Rectal smooth muscle tissue (tissue), 1 donor: ENCODE measurements at regions not wholly inside any gene's neighbourhood (a gene's known extent, or its start where the extent isn't known, plus 50 kb on each side); places are given as distances from the start of the nearest gene placed in this dataset.
"Not testable (repeated sequence)": the region's sequence is repeated elsewhere in the genome, so short reads cannot be mapped to it uniquely, and the experiment has no call there.

Source experiments
- H3K27ac ChIP-seq: one replicate; pipeline ENCODE4 v1.7.0; 2013; ENCODE audit warnings: low read depth, low read length, inconsistent platforms
- H3K27me3 ChIP-seq: one replicate; pipeline ENCODE4 v1.7.0; 2013; ENCODE audit warnings: low read length; ENCODE audit not compliant: control insufficient read depth, insufficient read depth
- H3K36me3 ChIP-seq: one replicate; pipeline ENCODE4 v1.7.0; 2013; ENCODE audit warnings: low read length; ENCODE audit not compliant: control insufficient read depth, insufficient read depth
- H3K4me1 ChIP-seq: one replicate; pipeline ENCODE4 v1.7.0; 2013; ENCODE audit warnings: low read length; ENCODE audit not compliant: control insufficient read depth, insufficient read depth
- H3K4me3 ChIP-seq: one replicate; pipeline ENCODE4 v1.7.0; 2013; ENCODE audit warnings: low read length
- H3K9ac ChIP-seq: one replicate; pipeline ENCODE4 v1.7.0; 2013; ENCODE audit warnings: low read length

GRCh38 chr20:40954521-40955165 lies 74.0 kb upstream of the TOP1 start:
- no peaks in the 10 kb centered on the region for H3K4me1 ChIP-seq
- no peak overlapping the region for H3K9ac ChIP-seq
- H3K4me3 ChIP-seq = no peak overlapping the region
- no peaks in the 10 kb centered on the region for H3K36me3 ChIP-seq
- no peak overlapping the region for H3K27ac ChIP-seq
- no peaks in the 10 kb centered on the region for H3K27me3 ChIP-seq

DNA sequence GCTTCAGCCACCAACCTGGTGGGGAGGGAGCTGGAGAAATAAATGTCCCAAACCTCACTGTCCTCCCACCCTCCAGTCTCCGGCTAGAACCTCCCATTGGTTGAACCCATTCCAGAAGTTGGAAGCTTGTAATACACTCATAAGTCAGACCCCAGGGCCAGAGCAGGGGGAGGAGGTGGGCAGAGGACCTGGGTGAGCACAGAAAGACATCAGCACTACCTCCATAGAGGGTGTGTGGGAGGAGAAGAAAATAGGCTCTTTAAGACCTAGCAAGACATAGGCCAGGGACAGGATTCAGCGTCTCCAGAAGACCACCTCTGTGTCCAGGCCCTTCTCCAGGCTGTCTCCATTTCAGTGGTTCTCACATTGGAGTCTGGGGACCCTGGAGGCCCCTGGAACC lies 73.3 kb upstream of the TOP1 start:
- no peaks in the 10 kb centered on the region for H3K4me1 ChIP-seq
- no peaks in the 10 kb centered on the region for H3K36me3 ChIP-seq
- no peak overlapping the region for H3K9ac ChIP-seq
- H3K27me3 ChIP-seq = no peaks in the 10 kb centered on the region
- H3K27ac ChIP-seq = no peak overlapping the region
- no peak overlapping the region for H3K4me3 ChIP-seq

DNA sequence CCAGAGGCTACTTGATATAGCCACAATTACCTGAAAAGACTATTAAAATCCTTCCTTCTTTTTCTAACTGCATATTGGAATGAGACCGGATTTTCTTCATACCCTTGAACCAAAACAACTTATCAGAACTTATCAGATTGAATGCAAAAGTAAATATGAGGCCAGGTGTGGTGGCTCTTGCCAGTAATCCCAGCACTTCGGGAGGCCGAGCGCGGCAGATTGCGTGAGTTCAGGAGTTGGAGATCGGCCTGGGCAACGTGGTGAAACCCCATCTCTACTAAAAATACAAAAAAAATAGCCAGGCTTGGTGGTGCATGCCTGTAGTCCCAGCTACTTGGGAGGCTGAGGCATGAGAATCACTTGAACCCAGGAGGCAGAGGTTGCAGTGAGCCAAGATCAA lies 72.8 kb upstream of the TOP1 start:
- not testable (repeated sequence) for H3K9ac ChIP-seq, H3K27me3 ChIP-seq, H3K27ac ChIP-seq, H3K4me1 ChIP-seq, H3K36me3 ChIP-seq, H3K4me3 ChIP-seq

- Histone ChIP-seq H3K36me3 (no peaks in the 10 kb centered on the region), H3K27ac (no peak overlapping the region), H3K27me3 (no peaks in the 10 kb centered on the region)
Observed at GRCh38 chr20:40956542-40957264, 71.9 kb upstream of the TOP1 start.

DNA sequence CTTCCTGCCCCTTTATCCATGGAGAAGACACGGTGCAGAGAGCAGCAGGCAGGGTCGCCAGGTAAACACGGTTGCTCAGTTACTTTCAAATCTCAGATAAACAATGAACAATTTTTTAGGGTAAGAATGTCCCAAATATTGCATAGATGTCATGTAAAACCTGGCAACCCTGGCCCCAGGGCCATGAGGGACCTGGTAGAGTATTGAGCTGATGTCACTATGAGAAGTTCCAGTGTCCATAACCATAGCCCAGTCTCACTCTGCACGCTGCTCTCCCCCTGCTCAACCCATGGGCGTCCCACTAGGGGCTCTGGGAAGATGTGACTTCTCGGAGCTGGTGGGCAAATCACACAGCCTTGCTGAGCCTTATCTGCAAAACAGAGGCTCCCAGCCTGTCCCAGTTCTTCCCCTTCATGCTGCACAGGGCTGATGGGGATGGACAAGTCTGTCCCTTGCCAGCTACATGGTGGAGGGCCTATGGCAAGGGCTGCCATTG lies 71.3 kb upstream of the TOP1 start:
- Histone ChIP-seq H3K4me3 (no peak overlapping the region), H3K9ac (no peak overlapping the region), H3K4me1 (no peaks in the 10 kb centered on the region), H3K27ac (no peak overlapping the region), H3K27me3 (no peaks in the 10 kb centered on the region), H3K36me3 (no peaks in the 10 kb centered on the region)

More at GRCh38 chr20:40956542-40957264, 71.9 kb upstream of the TOP1 start:
- H3K4me3 ChIP-seq = no peak overlapping the region
- no peak overlapping the region for H3K9ac ChIP-seq
- no peaks in the 10 kb centered on the region for H3K4me1 ChIP-seq

DNA sequence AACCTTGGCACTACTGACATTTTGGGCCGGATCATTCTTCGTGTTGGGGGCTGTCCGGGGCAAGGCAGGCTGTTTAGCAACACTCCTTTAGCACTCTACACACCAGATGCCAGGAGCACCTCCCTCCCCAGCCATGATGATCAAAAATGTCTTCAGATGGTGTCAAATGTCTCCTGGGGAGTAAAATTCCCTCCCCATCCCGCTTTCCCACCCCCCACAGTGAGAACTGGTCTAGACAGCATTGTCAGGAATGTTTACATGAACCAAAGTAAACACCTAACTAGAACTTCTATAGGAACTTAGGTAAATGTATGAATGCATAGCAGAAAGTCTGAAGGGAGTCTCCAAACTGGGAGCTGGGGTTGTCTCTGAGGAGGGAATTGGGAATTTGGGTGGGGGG lies 70.0 kb upstream of the TOP1 start:
- H3K4me1 ChIP-seq = no peaks in the 10 kb centered on the region
- no peaks in the 10 kb centered on the region for H3K36me3 ChIP-seq
- H3K27ac ChIP-seq = no peak overlapping the region
- no peak overlapping the region for H3K9ac ChIP-seq
- H3K27me3 ChIP-seq = no peaks in the 10 kb centered on the region
- H3K4me3 ChIP-seq = no peak overlapping the region

GRCh38 chr20:40959325-40960092 lies 69.1 kb upstream of the TOP1 start:
- H3K27ac ChIP-seq = no peak overlapping the region
- H3K4me3 ChIP-seq = no peak overlapping the region
- no peaks in the 10 kb centered on the region for H3K4me1 ChIP-seq
- no peak overlapping the region for H3K9ac ChIP-seq
- H3K27me3 ChIP-seq = no peaks in the 10 kb centered on the region
- no peaks in the 10 kb centered on the region for H3K36me3 ChIP-seq

DNA sequence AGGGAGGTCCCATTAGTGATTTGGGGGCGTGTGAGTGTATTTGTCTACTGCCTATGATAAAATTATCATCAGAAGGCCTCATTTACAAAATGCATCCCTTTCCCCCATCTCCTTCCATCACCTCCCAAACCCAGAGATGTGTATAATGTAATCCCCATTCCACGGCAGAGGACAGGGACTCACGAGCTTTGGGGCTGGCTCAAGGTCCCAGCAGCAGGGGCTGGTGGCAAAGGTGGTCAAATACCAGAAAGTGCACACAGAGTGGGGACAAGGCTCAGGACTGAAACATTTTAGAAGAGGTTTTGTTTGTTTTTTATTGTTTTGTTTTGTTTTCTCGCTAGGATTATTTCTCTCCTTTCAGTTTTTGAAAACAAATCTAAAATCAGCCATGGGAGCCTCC lies 68.5 kb upstream of the TOP1 start:
- no peak overlapping the region for H3K9ac ChIP-seq
- H3K4me3 ChIP-seq = no peak overlapping the region
- no peaks in the 10 kb centered on the region for H3K4me1 ChIP-seq
- H3K27me3 ChIP-seq = no peaks in the 10 kb centered on the region
- no peaks in the 10 kb centered on the region for H3K36me3 ChIP-seq
- H3K27ac ChIP-seq = no peak overlapping the region

DNA sequence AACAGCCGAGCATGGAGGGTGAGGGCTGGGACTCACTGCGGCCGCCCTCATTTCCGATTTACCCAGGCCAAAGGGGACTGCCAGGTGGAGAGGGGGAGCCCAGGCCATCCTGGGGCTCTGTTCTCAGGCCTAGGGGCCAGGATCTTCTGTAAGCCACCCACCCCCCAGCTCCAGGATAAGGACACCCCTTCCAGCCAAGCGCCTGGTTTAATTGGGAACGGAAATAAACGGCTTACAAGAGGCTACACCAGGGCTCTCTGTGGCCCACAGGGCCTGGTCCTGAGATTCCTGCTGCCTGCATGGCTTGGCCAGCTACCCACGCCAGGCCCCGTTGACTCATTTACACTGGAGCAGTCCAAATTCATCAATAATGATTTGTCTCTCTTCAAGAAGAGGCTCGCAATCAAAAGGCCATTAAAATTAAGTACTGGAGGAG lies 68.1 kb upstream of the TOP1 start:
- Histone ChIP-seq H3K27me3 (no peaks in the 10 kb centered on the region), H3K9ac (no peak overlapping the region), H3K36me3 (no peaks in the 10 kb centered on the region), H3K4me3 (no peak overlapping the region), H3K4me1 (no peaks in the 10 kb centered on the region), H3K27ac (no peak overlapping the region)

DNA sequence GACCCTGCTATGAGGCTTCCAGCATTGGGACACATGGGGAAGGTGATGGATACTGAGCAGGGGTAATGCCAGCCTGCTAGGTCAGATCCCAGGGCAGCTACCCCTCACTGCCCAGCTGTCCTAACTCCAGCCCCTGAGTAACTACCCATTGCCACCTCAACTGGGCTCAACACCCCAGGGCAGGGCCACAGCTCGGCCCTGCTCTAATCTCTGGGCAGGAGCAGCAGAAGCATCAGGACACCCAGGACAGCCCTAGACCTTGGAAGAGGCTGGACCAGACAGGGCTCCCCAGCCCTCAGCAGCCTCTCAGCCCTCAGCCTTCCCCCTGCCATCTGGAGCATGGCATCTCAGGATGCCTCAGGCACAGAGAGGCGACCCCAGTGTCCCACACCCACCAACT lies 67.4 kb upstream of the TOP1 start:
- H3K27ac ChIP-seq = no peak overlapping the region
- no peak overlapping the region for H3K9ac ChIP-seq
- no peaks in the 10 kb centered on the region for H3K4me1 ChIP-seq
- no peaks in the 10 kb centered on the region for H3K27me3 ChIP-seq
- no peak overlapping the region for H3K4me3 ChIP-seq
- H3K36me3 ChIP-seq = no peaks in the 10 kb centered on the region

GRCh38 chr20:40961686-40962640 lies 66.7 kb upstream of the TOP1 start:
- Histone ChIP-seq H3K4me3 (no peak overlapping the region), H3K27me3 (no peaks in the 10 kb centered on the region), H3K27ac (no peak overlapping the region), H3K4me1 (no peaks in the 10 kb centered on the region), H3K9ac (no peak overlapping the region), H3K36me3 (no peaks in the 10 kb centered on the region)
